GM21367 (cell line): ENCODE measurements at regions not wholly inside any gene's neighbourhood (a gene's known extent, or its start where the extent isn't known, plus 50 kb on each side); places are given as distances from the start of the nearest gene placed in this dataset.
"Not testable (repeated sequence)": the region's sequence is repeated elsewhere in the genome, so short reads cannot be mapped to it uniquely, and the experiment has no call there.

Source experiments
- ATAC-seq: cut with Tn5 transposase; IDR thresholded peaks from one replicate; pipeline ENCODE4 v1.9.1; 2021; ENCODE audit not compliant: unreplicated experiment

- no peak for ATAC-seq
These were observed 72.0 kb upstream of the P3H2 start for GRCh38 chr3:190192739-190193138.

GRCh38 chr3:190192087-190192486 lies 71.4 kb upstream of the P3H2 start:
- ATAC-seq, result no peak

GRCh38 chr3:190188197-190188596 lies 67.5 kb upstream of the P3H2 start:
- no peak for ATAC-seq

GRCh38 chr3:190183121-190183520 lies 62.4 kb upstream of the P3H2 start:
- ATAC-seq, result no peak

- no peak for ATAC-seq
These were observed 61.8 kb upstream of the P3H2 start for GRCh38 chr3:190182418-190183043.

- ATAC-seq, result no peak
These were observed 59.6 kb upstream of the P3H2 start for GRCh38 chr3:190180268-190180667.

GRCh38 chr3:190178779-190179178 lies 58.1 kb upstream of the P3H2 start:
- no peak for ATAC-seq

GRCh38 chr3:190176933-190177525 lies 56.3 kb upstream of the P3H2 start:
- ATAC-seq, result not testable (repeated sequence)

GRCh38 chr3:190176106-190176505 lies 55.4 kb upstream of the P3H2 start:
- ATAC-seq, result not testable (repeated sequence)

- no peak for ATAC-seq
These were observed 54.8 kb upstream of the P3H2 start for GRCh38 chr3:190175490-190175889.

- no peak for ATAC-seq
These were observed 53.8 kb upstream of the P3H2 start for GRCh38 chr3:190174471-190174870.

GRCh38 chr3:190173426-190173825 lies 52.7 kb upstream of the P3H2 start:
- no peak for ATAC-seq

- ATAC-seq, result no peak
These were observed 52.1 kb upstream of the P3H2 start for GRCh38 chr3:190172751-190173150.
